Natural killer cell treated with Interleukin-12 subunit alpha and Interleukin-12 subunit beta and Interleukin-15 and Interleukin-18, amount 100 ng/mL, for 72 hours (primary cell): ENCODE measurements at regions not wholly inside any gene's neighbourhood (a gene's known extent, or its start where the extent isn't known, plus 50 kb on each side); places are given as distances from the start of the nearest gene placed in this dataset.

Experiments used
- ATAC-seq, 2 donors: fragments of 150-1000 bp; cut with Tn5 transposase in 1 of 2; sonication (Bioruptor Pico), chemical (Tn5 transposase) in 1 of 2; 2 replicates each; pipeline ENCODE4 v1.10.0; 2021
- DNase-seq: peaks from one replicate; pipeline ENCODE4 v3.0.0; 2022; ENCODE audit warnings: low spot score
- H3K27ac Mint-ChIP-seq, 2 donors: 1 replicate in 1 of 2; 2 replicates in 1 of 2; pipeline ENCODE4 v1.8.0; 2022; ENCODE audit warnings: mixed read lengths in 2 of 2, mild to moderate bottlenecking in 1 of 2, moderate library complexity in 1 of 2
- H3K27me3 Mint-ChIP-seq, 2 donors: 1 replicate in 1 of 2; 2 replicates in 1 of 2; pipeline ENCODE4 v1.8.0; 2022; ENCODE audit warnings: mixed read lengths in 2 of 2
- H3K36me3 Mint-ChIP-seq: one replicate; pipeline ENCODE4 v1.8.0; 2022; ENCODE audit warnings: mixed read lengths
- H3K4me1 Mint-ChIP-seq, 2 donors: 1 replicate in 1 of 2; 2 replicates in 1 of 2; pipeline ENCODE4 v1.8.0; 2022; ENCODE audit warnings: low read depth in 2 of 2, mixed read lengths in 2 of 2, mild to moderate bottlenecking in 1 of 2
- H3K4me3 Mint-ChIP-seq: one replicate; pipeline ENCODE4 v1.8.0; 2022; ENCODE audit warnings: mixed read lengths
- H3K9me3 Mint-ChIP-seq: 2 replicates; pipeline ENCODE4 v1.8.0; 2022; ENCODE audit warnings: mixed read lengths

DNA sequence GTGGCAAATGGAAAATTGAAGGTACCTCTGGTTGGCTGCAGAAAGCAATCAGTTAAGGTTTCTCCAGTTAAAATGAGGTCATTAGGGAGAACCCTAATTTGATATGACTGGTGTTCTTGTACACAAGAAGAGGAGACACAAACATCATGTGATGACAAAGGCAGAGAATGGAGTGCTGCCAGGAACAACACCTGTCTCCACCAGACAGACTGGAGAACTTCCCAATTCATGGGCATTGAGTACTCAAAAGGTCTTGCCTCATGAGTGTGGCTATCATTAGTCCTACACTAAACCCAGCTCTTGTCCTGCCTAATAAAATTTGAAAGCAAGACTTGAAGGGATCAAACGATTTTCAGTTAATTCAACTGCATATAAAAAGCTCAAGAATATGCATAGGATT is 152.6 kb downstream of the PTPN20 start:
- Mint-ChIP-seq H3K4me3 (no peak overlapping the region), H3K36me3 (no peaks in the 10 kb centered on the region), H3K27me3 (peaks cover 9 to 21% of the 10 kb centered on the region in 2 donors), H3K4me1 (no peaks in the 10 kb centered on the region), H3K9me3 (no peaks in the 10 kb centered on the region), H3K27ac (no peak overlapping the region)
- DNase-seq (no peak), ATAC-seq (no peak)

DNA sequence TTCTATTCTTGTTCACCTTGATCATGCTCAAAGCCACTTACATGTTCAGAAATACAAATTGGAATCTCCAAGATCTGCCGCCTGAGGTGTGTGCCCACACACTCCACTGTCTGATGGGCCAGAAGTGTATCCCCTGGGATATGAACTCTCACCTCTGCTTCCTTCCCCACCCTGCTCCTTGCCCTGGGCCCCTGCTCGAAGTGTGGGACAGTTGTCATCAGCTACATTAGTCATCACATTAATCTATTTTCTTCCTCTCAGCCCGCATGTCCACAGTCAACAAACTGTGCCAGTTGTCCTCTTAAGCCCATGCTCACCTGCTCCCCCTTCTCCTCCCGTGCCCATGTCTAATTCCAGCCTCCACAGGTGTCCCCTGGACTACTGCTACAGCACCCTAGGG is 154.7 kb downstream of the PTPN20 start:
- DNase-seq = no peak
- Mint-ChIP-seq H3K4me1 (no peaks in the 10 kb centered on the region), H3K4me3 (no peak overlapping the region), H3K27me3 (peaks cover 14 to 28% of the 10 kb centered on the region in 2 donors), H3K9me3 (no peaks in the 10 kb centered on the region), H3K27ac (no peak overlapping the region), H3K36me3 (no peaks in the 10 kb centered on the region)
- peak in 1 of 2 donors; percentile 22 for ATAC-seq

- no peak for DNase-seq
- Mint-ChIP-seq H3K27ac (no peak overlapping the region), H3K27me3 (peaks cover 19 to 36% of the 10 kb centered on the region in 2 donors), H3K36me3 (no peaks in the 10 kb centered on the region), H3K4me1 (no peaks in the 10 kb centered on the region), H3K4me3 (no peak overlapping the region), H3K9me3 (no peaks in the 10 kb centered on the region)
- no peak for ATAC-seq
Observed at GRCh38 chr10:47067949-47068940, 157.0 kb downstream of the PTPN20 start.

GRCh38 chr10:47070541-47070940 is 159.3 kb downstream of the PTPN20 start:
- H3K27ac Mint-ChIP-seq = no peak overlapping the region
- ATAC-seq = no peak
- no peaks in the 10 kb centered on the region for H3K9me3 Mint-ChIP-seq
- H3K36me3 Mint-ChIP-seq = no peaks in the 10 kb centered on the region
- DNase-seq = no peak
- H3K4me1 Mint-ChIP-seq = no peaks in the 10 kb centered on the region
- H3K4me3 Mint-ChIP-seq = no peak overlapping the region
- peaks cover 19 to 38% of the 10 kb centered on the region in 2 donors for H3K27me3 Mint-ChIP-seq

DNA sequence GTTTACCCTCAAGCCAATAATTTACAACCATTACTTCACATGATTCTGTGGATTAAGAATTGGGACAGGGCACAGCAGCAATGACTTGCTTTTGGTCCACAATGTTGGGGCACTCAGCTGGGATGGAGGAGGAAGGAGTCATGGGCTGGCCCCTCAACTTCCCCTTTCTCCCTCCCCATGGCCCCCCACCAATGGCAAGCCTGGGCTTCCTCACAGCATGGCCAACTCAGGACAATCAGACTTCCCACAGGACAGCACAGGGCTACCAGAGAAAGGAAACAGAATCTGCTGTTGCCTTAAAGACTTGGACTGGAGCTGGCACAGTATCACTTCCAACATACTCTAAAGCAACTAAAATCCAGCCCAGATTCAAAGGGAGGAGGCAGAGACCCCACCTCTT is 160.7 kb downstream of the PTPN20 start:
- H3K27me3 Mint-ChIP-seq = peaks cover 17 to 33% of the 10 kb centered on the region in 2 donors
- no peaks in the 10 kb centered on the region for H3K9me3 Mint-ChIP-seq
- H3K36me3 Mint-ChIP-seq = no peaks in the 10 kb centered on the region
- no peak for DNase-seq
- ATAC-seq = no peak
- H3K4me3 Mint-ChIP-seq = no peak overlapping the region
- peaks cover 0 to 2% of the 10 kb centered on the region in 2 donors for H3K4me1 Mint-ChIP-seq
- no peak overlapping the region for H3K27ac Mint-ChIP-seq

DNA sequence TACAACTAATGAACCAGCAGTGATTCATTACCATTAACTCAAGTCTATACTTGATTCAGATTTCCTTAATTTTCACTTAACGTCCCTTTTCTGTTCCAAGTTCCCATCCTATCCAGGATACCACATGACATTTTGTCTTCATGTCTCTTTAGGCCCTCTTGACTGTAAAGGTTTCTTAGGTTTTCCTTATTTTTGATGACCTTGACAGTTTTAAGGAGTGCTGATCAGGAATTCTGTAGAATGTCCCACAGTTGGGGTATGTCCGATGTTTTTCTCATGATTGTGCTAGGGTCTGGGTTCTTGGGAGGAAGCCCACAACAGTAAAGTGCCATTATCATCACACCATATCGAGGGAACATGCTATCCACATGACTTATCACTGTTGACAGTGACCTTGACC is 162.7 kb downstream of the PTPN20 start:
- Mint-ChIP-seq H3K27me3 (peaks cover 20 to 32% of the 10 kb centered on the region in 2 donors), H3K36me3 (no peaks in the 10 kb centered on the region), H3K27ac (no peak overlapping the region), H3K4me1 (peaks cover 0 to 5% of the 10 kb centered on the region in 2 donors), H3K4me3 (no peak overlapping the region), H3K9me3 (no peaks in the 10 kb centered on the region)
- ATAC-seq (no peak), DNase-seq (no peak)

DNA sequence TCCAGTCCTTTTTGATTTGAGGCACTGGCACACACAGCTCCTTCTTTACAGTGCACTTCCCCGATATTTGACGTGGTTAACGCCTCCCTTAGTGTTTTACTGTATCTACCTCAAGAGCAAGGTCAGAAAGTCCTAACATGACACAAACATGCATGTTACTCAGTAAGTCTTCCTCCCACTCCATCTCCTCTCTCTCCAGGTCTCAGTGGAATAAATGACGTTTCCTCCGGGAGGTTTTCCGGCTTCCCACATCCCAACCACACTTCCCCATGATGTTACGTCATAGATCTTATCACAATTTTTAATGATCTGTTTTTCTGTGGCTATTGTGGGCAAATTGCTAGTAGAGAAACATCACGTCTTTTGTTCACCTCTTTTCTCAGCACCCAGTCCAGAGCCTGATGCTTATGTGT is 165.7 kb downstream of the PTPN20 start:
- peaks cover 0 to 7% of the 10 kb centered on the region in 2 donors for H3K4me1 Mint-ChIP-seq
- H3K27ac Mint-ChIP-seq = no peak overlapping the region
- H3K4me3 Mint-ChIP-seq = no peak overlapping the region
- H3K36me3 Mint-ChIP-seq = no peaks in the 10 kb centered on the region
- no peaks in the 10 kb centered on the region for H3K9me3 Mint-ChIP-seq
- peaks cover 17 to 25% of the 10 kb centered on the region in 2 donors for H3K27me3 Mint-ChIP-seq
- DNase-seq = no peak
- no peak for ATAC-seq

DNA sequence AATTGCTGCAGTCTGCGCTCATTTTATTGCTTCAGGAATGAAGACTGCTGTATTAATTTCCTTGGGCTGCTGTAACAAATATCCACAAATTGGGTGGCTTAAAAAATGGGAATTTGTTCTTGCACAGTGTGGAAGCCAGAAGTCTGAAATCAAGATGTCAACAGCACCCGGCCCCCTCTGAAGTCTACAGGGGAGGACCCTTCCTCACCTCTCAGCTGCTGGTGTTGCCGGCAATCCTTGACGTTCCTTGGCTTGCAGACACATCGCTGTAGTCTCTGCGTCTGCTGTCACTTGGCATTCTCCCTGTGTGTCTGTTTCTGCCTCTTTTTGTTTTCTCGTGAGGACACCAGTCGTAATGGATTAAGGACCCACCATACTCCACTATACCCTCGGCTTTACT is 166.2 kb downstream of the PTPN20 start:
- no peak overlapping the region for H3K27ac Mint-ChIP-seq
- ATAC-seq (no peak), DNase-seq (no peak)
- H3K4me1 Mint-ChIP-seq = peaks cover 0 to 7% of the 10 kb centered on the region in 2 donors
- peaks cover 15 to 22% of the 10 kb centered on the region in 2 donors for H3K27me3 Mint-ChIP-seq
- H3K36me3 Mint-ChIP-seq = no peaks in the 10 kb centered on the region
- H3K4me3 Mint-ChIP-seq = no peak overlapping the region
- no peaks in the 10 kb centered on the region for H3K9me3 Mint-ChIP-seq

DNA sequence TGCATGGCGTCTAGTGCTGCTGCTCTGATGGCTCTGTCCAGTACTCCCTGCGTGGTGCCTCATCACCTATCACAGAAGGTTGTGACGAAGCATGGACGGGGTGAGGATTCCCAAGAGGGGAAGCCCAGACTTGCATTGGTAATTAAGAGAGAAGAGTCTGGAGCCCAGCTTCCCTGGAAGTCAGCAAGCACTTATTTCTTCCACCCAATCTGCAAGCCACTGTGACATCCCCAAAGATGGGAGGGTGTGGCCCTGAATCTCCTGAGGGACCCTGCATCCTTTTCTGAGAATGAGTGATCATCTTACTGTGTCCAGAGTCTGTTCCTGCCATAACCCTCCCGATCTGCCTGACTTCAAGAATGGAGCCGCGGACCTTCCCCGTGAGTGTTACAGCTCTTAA is 166.7 kb downstream of the PTPN20 start:
- ATAC-seq (no peak), DNase-seq (no peak)
- Mint-ChIP-seq H3K27ac (no peak overlapping the region), H3K9me3 (no peaks in the 10 kb centered on the region), H3K4me1 (peaks cover 0 to 7% of the 10 kb centered on the region in 2 donors), H3K4me3 (no peak overlapping the region), H3K27me3 (peaks cover 12 to 17% of the 10 kb centered on the region in 2 donors), H3K36me3 (no peaks in the 10 kb centered on the region)

- Mint-ChIP-seq H3K4me1 (peaks cover 0 to 7% of the 10 kb centered on the region in 2 donors), H3K9me3 (no peaks in the 10 kb centered on the region), H3K4me3 (no peak overlapping the region), H3K36me3 (no peaks in the 10 kb centered on the region), H3K27me3 (peaks cover 11 to 14% of the 10 kb centered on the region in 2 donors), H3K27ac (no peak overlapping the region)
- no peak for ATAC-seq
- DNase-seq = no peak
Observed at GRCh38 chr10:47078393-47079203, 167.4 kb downstream of the PTPN20 start.

GRCh38 chr10:47079204-47079580 is 168.0 kb downstream of the PTPN20 start:
- ATAC-seq = no peak

GRCh38 chr10:47081264-47081663 is 170.0 kb downstream of the PTPN20 start:
- no peak overlapping the region for H3K27ac Mint-ChIP-seq
- H3K36me3 Mint-ChIP-seq = no peaks in the 10 kb centered on the region
- ATAC-seq (no peak), DNase-seq (no peak)
- no peak overlapping the region for H3K4me3 Mint-ChIP-seq
- H3K4me1 Mint-ChIP-seq = peaks cover 0 to 7% of the 10 kb centered on the region in 2 donors
- peaks cover 7 to 8% of the 10 kb centered on the region in 2 donors for H3K27me3 Mint-ChIP-seq
- no peaks in the 10 kb centered on the region for H3K9me3 Mint-ChIP-seq

More at GRCh38 chr10:47079204-47079580, 168.0 kb downstream of the PTPN20 start:
- Mint-ChIP-seq H3K36me3 (no peaks in the 10 kb centered on the region), H3K27ac (no peak overlapping the region), H3K4me3 (no peak overlapping the region), H3K27me3 (peaks cover 11 to 14% of the 10 kb centered on the region in 2 donors), H3K4me1 (peaks cover 0 to 7% of the 10 kb centered on the region in 2 donors), H3K9me3 (no peaks in the 10 kb centered on the region)
- DNase-seq = no peak

DNA sequence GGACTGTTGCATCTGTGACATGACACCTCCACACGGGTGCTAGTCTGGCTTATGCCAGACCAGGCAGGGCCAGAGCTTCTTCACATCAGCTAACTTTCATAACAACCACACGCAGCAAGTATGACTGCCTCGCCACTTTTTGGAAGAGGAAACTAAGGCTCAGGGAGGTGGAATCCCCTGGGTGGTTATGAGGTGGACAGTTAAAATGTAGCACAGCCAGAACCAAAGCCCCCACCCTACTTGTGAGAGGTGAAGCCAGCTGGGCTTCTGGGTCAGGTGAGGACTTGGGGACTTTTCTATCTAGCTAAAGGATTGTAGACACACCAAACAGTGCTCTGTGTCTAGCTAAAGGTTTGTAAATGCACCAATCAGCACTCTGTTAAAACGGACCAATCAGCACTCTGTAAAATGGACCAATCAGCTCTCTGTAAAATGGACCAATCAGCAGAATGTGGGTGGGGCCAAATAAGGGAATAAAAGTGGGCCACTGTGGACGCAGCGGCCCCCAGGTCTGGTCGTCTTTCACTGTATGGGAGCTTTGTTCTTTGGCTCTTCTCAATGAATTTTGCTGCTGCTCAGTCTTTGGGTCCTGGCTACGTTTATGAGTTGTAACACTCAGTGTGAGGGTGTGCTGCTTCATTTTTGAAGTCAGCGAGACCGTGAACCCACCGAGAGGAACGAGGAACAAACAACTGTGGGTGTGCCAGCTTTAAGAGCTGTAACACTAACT is 171.0 kb downstream of the PTPN20 start:
- peaks cover 0 to 2% of the 10 kb centered on the region in 2 donors for H3K4me1 Mint-ChIP-seq
- ATAC-seq = no peak

More for the DNA sequence above, 171.0 kb downstream of the PTPN20 start:
- no peaks in the 10 kb centered on the region for H3K9me3 Mint-ChIP-seq
- H3K4me3 Mint-ChIP-seq = no peak overlapping the region
- no peaks in the 10 kb centered on the region for H3K36me3 Mint-ChIP-seq
- H3K27ac Mint-ChIP-seq = no peak overlapping the region
- H3K27me3 Mint-ChIP-seq = peaks cover 3% of the 10 kb centered on the region in 2 donors
- no peak for DNase-seq
